Mesodermal cell (in vitro differentiated cells): ENCODE measurements at regions not wholly inside any gene's neighbourhood (a gene's known extent, or its start where the extent isn't known, plus 50 kb on each side); places are given as distances from the start of the nearest gene placed in this dataset.
A peak's percentile ranks its signal among the peaks of the same experiment; 100 is the strongest.

Source experiments
- H3K27ac ChIP-seq: 2 replicates; pipeline ENCODE4 v1.7.0; 2013; ENCODE audit warnings: mild to moderate bottlenecking, low read depth, low read length, moderate library complexity; ENCODE audit not compliant: severe bottlenecking
- H3K36me3 ChIP-seq: 2 replicates; pipeline ENCODE4 v1.7.1; 2013; ENCODE audit warnings: mild to moderate bottlenecking, low read length, moderate library complexity; ENCODE audit not compliant: control insufficient read depth, insufficient read depth
- H3K4me1 ChIP-seq: one replicate; pipeline ENCODE4 v1.7.1; 2013; ENCODE audit warnings: mild to moderate bottlenecking, low read length; ENCODE audit not compliant: insufficient read depth, control insufficient read depth, poor library complexity, severe bottlenecking
- H3K4me3 ChIP-seq: 2 replicates; pipeline ENCODE4 v1.7.0; 2013; ENCODE audit warnings: low read length, control low read depth, mild to moderate bottlenecking; ENCODE audit not compliant: insufficient read depth, poor library complexity, severe bottlenecking; ENCODE audit errors: extremely low read depth
- H3K9me3 ChIP-seq: 2 replicates; pipeline ENCODE4 v1.7.1; 2013; ENCODE audit warnings: mild to moderate bottlenecking, low read length, moderate library complexity; ENCODE audit not compliant: control insufficient read depth
- WGBS, 2 experiments: methylation state at CpG; one replicate each; pipeline ENCODE4 v1.1.5; 2013; ENCODE audit warnings: missing lambda C conversion rate in 2 of 2; ENCODE audit not compliant: insufficient coverage in 2 of 2; 5-methylcytosine and 5-hydroxymethylcytosine counted together

DNA sequence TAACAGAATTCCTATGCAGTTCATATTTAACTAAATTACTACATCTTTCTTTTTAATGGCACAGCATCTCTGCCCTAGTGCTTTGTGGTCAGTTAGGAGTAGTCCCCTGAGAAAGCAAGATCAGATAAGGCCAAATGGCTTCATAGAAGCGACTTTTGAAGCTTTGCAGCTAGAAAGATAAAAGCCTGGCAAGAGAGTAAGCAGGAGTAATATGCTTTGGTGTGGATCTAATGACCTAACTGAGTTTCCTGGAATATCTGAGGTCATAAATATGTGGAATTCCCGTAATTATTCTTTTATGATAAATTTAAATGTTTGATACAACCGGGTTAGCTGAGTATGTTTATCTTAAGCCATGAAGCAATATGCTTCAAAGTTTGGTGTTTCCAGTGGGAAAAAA lies 374.9 kb upstream of the LRRC3B start:
- peak overlapping the region; percentile 38 for H3K27ac ChIP-seq

DNA sequence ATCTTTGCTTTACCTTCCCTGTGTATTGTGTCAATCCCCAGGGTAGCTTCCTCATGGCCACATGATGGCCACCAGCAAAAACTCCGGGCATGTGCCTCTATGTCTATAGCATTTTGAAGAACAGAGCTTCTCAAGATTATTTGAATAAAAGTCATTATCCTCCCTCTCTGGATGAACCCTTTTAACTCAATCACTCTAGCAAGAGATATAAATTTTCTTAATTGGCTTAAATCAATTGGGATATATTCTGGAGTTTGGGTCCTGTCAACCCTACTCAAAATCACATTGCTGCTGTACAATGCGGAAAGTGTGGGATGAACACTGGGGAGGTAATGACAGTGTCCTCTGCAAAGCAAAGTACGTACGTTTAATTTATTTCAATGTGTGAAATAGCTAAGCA lies 370.6 kb upstream of the LRRC3B start:
- peaks cover 2% of the 10 kb centered on the region for H3K4me1 ChIP-seq
- H3K27ac ChIP-seq, result no peak overlapping the region
- no peaks in the 10 kb centered on the region for H3K9me3 ChIP-seq
- no peak overlapping the region for H3K4me3 ChIP-seq
- no peaks in the 10 kb centered on the region for H3K36me3 ChIP-seq
- WGBS, 2 experiments, result 88 to 95% methylated on average over 2 to 3 of the region's 4 CpGs

More for the DNA sequence above, 374.9 kb upstream of the LRRC3B start:
- Histone ChIP-seq H3K36me3 (no peaks in the 10 kb centered on the region), H3K4me3 (no peak overlapping the region), H3K4me1 (peaks cover 2% of the 10 kb centered on the region), H3K9me3 (no peaks in the 10 kb centered on the region)
- WGBS, 2 experiments, result 83 to 84% methylated on average over 2 to 3 of the region's 3 CpGs

DNA sequence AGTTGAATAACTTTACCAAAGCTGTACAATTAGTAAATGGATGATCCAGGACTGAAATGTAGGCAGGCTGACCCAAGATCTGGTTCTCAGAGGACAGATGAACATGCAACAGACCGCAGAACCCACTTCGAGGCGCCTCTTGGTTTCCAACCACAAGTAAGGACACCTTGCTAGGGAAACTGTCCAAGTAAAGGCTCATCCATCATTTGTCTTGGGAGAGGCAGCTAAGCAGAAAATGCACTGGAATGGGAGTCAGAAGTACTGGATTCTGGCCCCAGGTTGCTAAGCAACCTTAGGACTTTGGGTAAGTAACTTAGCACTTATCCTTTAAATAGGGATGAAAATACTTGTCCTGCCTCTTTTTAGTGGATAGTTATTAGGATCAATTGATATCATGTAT lies 366.3 kb upstream of the LRRC3B start:
- no peaks in the 10 kb centered on the region for H3K36me3 ChIP-seq
- WGBS, 2 experiments, result 89 to 93% methylated on average over 3 of the region's 3 CpGs

DNA sequence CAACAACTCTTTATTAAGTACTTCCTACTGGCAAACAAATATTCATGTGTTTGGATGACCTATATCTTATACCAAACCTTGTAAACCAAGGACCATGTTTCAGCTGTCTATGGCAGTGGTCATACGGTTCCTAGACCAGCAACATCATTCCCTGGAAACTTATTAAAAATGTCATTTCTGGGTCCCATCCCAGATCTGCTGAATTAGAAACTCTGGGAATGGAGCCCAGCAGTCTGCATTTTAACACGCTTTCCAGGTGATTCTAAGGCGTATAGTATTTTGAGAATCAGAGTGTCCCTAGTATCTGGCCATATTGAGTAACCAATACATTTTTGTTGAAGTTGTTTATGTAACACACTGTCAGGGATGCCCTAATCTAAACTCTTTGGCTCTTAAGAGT lies 363.4 kb upstream of the LRRC3B start:
- Histone ChIP-seq H3K36me3 (no peaks in the 10 kb centered on the region), H3K4me1 (no peaks in the 10 kb centered on the region), H3K27ac (no peak overlapping the region), H3K9me3 (no peaks in the 10 kb centered on the region), H3K4me3 (no peak overlapping the region)
- 84 to 93% methylated on average over 3 of the region's 3 CpGs for WGBS, 2 experiments

More for the DNA sequence above, 366.3 kb upstream of the LRRC3B start:
- H3K4me1 ChIP-seq, result no peaks in the 10 kb centered on the region
- no peak overlapping the region for H3K4me3 ChIP-seq
- no peaks in the 10 kb centered on the region for H3K9me3 ChIP-seq
- H3K27ac ChIP-seq, result no peak overlapping the region

DNA sequence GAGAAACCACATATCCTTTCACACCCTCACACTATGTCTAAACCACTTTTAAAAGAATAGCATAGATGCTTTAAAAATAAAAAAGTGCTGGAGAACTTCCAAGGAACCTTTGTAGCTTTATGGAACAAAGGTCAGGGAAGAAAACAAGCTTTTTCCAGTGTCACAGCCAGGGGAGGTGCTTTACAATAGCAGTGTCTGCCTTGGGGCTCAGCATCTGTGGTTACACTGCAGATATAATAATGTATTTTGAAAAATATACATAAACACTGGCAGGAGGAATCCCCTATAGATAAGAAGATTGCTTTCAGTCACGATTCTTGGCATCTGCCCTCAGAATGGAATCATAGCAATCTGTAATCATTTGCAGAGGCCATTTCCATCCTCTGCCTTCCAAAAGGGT lies 362.4 kb upstream of the LRRC3B start:
- Histone ChIP-seq H3K9me3 (no peaks in the 10 kb centered on the region), H3K27ac (no peak overlapping the region), H3K4me3 (no peak overlapping the region), H3K36me3 (no peaks in the 10 kb centered on the region), H3K4me1 (no peaks in the 10 kb centered on the region)
- 71% methylated on average over 1 of the region's 1 CpG; no CpG with 5 or more reads in 1 of the 2 experiments for WGBS, 2 experiments

DNA sequence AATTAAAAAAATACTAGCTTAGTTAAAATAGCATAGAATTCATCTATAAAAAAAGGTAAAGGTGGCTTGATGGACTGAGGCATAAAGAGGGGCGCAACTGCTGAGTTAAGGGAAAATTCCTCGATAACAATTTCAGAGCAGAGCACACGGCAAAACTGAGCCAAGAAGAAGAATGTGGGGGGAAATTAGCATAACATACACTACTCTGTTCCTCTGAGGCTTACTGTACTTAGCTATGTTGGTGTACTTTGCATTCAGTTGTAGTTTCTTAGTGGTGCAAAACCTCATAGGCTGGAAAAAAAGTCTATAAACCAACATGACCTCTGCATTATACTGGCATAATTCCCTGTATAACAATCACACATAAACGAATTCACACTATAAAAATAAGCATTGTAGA lies 357.9 kb upstream of the LRRC3B start:
- no peaks in the 10 kb centered on the region for H3K36me3 ChIP-seq
- H3K27ac ChIP-seq, result no peak overlapping the region
- H3K4me3 ChIP-seq, result no peak overlapping the region
- H3K9me3 ChIP-seq, result no peaks in the 10 kb centered on the region
- 40 to 56% methylated on average over 1 to 2 of the region's 4 CpGs for WGBS, 2 experiments
- H3K4me1 ChIP-seq, result no peaks in the 10 kb centered on the region

DNA sequence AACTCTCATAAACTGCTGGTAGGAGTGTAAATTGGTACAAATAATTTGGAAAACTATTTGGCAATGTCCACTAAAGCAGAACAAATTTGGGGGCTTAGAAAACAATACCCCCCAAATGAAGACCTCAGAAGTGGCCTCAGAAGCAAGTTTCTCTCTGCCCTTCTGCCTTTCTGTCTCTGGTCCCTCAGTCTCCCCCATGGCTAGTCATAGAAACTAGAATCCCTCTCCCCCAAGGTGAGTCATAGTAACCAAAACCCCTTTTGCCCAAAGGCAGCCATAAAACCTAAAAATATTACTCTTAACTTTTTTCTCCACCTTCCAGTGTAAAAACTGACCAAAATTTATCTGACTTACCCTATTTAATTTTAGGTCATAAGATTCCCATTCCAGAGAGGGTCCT lies 350.7 kb upstream of the LRRC3B start:
- H3K36me3 ChIP-seq, result no peaks in the 10 kb centered on the region
- no peaks in the 10 kb centered on the region for H3K9me3 ChIP-seq
- no peak overlapping the region for H3K4me3 ChIP-seq

DNA sequence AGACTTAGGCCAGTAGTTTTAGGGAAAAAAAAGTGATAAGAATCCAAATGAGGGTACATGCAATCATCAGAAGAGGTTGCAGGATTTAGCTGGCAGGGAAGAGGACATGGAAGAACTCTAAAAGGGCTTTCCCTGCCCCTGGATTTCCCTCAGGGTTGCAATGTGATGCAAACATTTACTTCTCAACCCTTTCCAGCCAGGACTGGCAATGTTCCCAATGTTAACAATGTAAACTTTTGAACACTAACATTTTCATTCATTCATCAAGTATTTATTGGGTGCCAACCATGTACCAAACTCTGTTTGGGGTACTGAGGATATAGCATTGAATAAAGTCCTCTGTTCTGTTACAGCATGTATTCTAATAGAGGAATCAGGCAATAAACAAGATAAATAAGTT lies 349.4 kb upstream of the LRRC3B start:
- Histone ChIP-seq H3K27ac (no peak overlapping the region), H3K36me3 (no peaks in the 10 kb centered on the region), H3K4me3 (no peak overlapping the region), H3K4me1 (no peaks in the 10 kb centered on the region), H3K9me3 (no peaks in the 10 kb centered on the region)

More for the DNA sequence above, 350.7 kb upstream of the LRRC3B start:
- Histone ChIP-seq H3K27ac (no peak overlapping the region), H3K4me1 (no peaks in the 10 kb centered on the region)

DNA sequence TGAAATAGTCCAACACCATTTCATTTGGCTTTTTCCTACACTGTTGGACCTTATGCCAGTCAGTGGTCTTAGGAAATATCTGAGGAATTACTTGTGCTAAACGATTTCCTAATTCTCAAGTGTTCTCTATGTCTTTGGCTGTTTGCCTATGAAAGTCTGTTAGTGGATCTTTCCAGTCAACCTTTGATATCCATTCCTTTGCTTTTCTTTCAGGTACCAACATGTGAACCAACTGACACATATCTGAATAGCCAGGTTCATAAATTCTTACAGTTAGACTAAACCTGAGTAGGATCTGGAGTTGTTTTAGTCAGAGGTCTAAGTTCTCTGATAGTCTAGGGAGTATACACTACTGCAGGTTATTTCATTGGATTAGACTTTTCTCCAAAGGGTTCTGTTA lies 343.5 kb upstream of the LRRC3B start:
- Histone ChIP-seq H3K27ac (no peak overlapping the region), H3K4me3 (no peak overlapping the region), H3K9me3 (peaks cover 13% of the 10 kb centered on the region), H3K36me3 (no peaks in the 10 kb centered on the region), H3K4me1 (no peaks in the 10 kb centered on the region)
- 83% methylated on average over 1 of the region's 1 CpG; no CpG with 5 or more reads in 1 of the 2 experiments for WGBS, 2 experiments

DNA sequence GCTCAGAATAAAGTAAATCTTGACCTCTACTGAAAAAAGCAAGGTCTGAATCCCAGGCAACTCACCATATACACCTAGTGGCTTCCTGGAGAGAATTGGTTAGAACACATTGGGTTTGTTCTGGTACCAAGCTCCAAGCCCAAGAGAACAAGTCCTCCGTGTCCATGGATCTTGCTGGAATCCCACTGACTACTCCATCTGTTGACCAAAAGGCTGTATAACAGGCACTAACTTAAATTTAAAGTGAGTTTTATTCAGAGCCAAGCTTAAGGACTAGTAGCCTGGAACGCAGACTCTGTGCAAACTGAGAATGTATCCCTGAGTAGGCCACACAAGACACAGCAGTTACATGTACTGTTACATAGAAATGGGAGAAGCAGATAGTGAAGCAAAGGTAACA lies 342.1 kb upstream of the LRRC3B start:
- WGBS, 2 experiments, result 71% methylated on average over 1 of the region's 2 CpGs; no CpG with 5 or more reads in 1 of the 2 experiments

DNA sequence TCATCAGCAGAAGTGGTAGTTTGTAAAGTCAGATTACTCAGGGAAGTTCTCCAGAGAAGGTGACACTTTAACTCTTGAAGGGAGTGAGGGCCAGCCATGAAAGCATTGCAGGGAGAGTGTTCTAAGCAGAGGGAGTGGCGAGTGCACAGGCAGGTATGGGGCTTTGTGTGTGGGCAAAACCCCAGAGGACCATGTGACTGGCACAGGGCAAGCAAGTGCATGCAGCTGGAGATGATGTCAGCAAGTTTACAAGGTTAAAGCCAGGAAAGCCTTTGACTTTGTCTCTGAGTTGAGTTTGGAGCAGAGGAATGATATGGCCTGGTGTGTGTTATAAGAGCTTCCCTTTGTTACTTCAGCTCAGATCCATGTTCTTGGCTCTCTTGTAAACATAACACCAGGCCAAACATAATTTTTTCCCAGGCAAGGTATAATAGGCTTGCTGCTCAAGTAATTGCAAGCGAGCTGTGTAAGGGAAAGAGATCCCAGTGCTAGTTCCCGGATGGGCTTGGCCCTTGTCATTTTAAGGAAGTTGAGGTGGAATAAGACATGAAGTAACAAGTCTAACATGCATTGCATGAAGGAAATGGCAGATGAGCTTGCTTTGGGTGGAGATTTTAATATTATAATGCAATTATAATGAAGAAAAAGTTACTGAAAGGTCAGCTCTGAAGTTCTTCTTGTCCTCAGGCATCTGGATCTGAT lies 341.1 kb upstream of the LRRC3B start:
- Histone ChIP-seq H3K27ac (no peak overlapping the region), H3K36me3 (no peaks in the 10 kb centered on the region), H3K4me3 (no peak overlapping the region), H3K9me3 (peaks cover 23% of the 10 kb centered on the region), H3K4me1 (no peaks in the 10 kb centered on the region)
- 85 to 100% methylated on average over 3 of the region's 3 CpGs for WGBS, 2 experiments

More for the DNA sequence above, 342.1 kb upstream of the LRRC3B start:
- Histone ChIP-seq H3K36me3 (no peaks in the 10 kb centered on the region), H3K4me3 (no peak overlapping the region), H3K9me3 (peaks cover 23% of the 10 kb centered on the region), H3K27ac (peak overlapping the region; percentile 26), H3K4me1 (no peaks in the 10 kb centered on the region)
